ENCODE measurements at regions not wholly inside any gene's neighbourhood (a gene's known extent, or its start where the extent isn't known, plus 50 kb on each side); places are given as distances from the start of the nearest gene placed in this dataset.

GRCh38 chr3:102933377-102933776, 498.6 kb downstream of the ZPLD1 start:
- TF ChIP-seq CTCF (IDR thresholded peaks at IDR 0.05; ENCODE audit: low read depth, low read length), result no peak
- TF ChIP-seq POLR2A (IDR thresholded peaks at IDR 0.05; ENCODE audit: extremely low read depth, insufficient read length), result no peak
- TF ChIP-seq MAX (IDR thresholded peaks at IDR 0.05; ENCODE audit: low read depth, low read length), result no peak
- no peak for TF ChIP-seq MYC (IDR thresholded peaks at IDR 0.05; ENCODE audit: low read depth, low read length)

Data from NB4 (cell line).